HUES6 (cell line): ENCODE measurements at regions not wholly inside any gene's neighbourhood (a gene's known extent, or its start where the extent isn't known, plus 50 kb on each side); places are given as distances from the start of the nearest gene placed in this dataset.

Experiments
- H3K27ac ChIP-seq: 2 replicates; pipeline ENCODE4 v1.7.0; 2013; ENCODE audit warnings: low read depth, mild to moderate bottlenecking, low read length, inconsistent platforms
- H3K27me3 ChIP-seq: 2 replicates; pipeline ENCODE4 v1.6.1; 2013; ENCODE audit warnings: low read length; ENCODE audit not compliant: control insufficient read depth, insufficient read depth
- H3K36me3 ChIP-seq: 2 replicates; pipeline ENCODE4 v1.6.1; 2013; ENCODE audit warnings: low read length; ENCODE audit not compliant: control insufficient read depth, insufficient read depth
- H3K4me1 ChIP-seq: 2 replicates; pipeline ENCODE4 v1.6.1; 2013; ENCODE audit warnings: low read length; ENCODE audit not compliant: control insufficient read depth, insufficient read depth
- H3K4me3 ChIP-seq: 2 replicates; pipeline ENCODE4 v1.5.1; 2013; ENCODE audit warnings: low read depth, low read length
- H3K9ac ChIP-seq: one replicate; pipeline ENCODE4 v1.6.1; 2013; ENCODE audit warnings: mild to moderate bottlenecking, low read length
- H3K9me3 ChIP-seq: 2 replicates; pipeline ENCODE4 v1.6.1; 2013; ENCODE audit warnings: low read depth, low read length; ENCODE audit not compliant: control insufficient read depth, insufficient read depth

DNA sequence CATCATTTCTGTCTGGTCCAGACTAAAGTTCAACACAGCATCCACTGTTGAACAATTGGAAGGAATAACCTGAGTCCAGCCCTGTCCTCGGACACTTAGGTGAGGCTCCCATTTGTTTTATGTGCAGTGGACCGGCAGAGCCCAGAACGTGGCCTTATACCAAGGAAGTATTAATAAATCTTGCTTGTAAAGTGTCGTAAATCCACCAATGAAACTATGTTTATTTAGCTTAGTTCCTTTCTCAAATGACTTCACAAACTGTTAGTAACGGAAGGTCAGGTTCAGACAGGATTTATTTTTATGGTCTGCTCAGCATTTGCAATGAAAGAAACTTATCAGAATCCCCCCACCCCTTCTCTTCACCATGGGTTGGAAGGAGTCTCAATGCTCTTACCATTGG is 149.5 kb downstream of the PCSK1 start:
- Histone ChIP-seq H3K27me3 (no peaks in the 10 kb centered on the region), H3K27ac (no peak overlapping the region), H3K9ac (no peak overlapping the region), H3K9me3 (peaks cover 8% of the 10 kb centered on the region; the same call in 1 of the 2 replicates), H3K36me3 (no peaks in the 10 kb centered on the region), H3K4me3 (no peak overlapping the region), H3K4me1 (peaks cover 5% of the 10 kb centered on the region; the same call in 1 of the 2 replicates)

DNA sequence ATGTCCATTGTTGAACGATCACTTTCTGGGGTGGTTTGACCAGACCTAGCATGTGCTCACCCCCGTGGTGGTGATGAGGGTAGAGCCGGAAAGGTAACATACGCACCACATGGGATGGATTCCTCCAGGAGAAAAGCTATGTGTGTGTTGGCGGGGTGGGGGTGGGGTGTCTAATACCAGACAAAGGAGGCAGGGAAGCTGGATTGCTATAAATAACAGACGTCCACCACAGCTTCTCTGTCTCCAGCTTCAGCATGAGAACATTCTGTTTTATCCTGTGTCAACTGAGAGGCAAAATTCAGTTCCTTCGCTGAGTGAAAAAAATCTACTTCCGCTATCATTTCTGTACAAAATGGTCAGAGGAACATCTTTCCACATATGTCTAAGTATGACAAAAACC is 151.0 kb downstream of the PCSK1 start:
- H3K9me3 ChIP-seq, result peaks cover 8% of the 10 kb centered on the region; the same call in 1 of the 2 replicates

DNA sequence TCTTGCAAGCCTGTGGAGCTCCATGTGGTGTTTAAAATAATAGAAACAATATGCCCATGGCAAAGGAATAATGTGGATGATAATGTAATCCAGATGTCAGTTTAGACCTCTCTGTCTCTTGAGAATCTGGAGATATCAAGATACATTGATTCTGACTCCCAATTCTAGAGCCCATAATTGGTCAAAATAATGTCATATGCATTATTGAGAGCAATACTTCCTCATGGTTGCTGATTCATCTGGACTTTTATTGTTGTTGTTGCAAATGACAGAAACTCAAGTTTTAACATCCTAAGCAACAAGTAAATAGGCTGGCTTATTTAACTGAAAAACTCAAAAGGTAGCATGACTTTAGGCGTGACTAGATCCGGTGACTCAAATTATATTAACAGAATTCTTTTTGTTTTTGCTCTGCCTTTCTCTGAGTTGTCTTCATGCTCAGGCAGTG is 152.1 kb downstream of the PCSK1 start:
- H3K27ac ChIP-seq, result no peak overlapping the region
- peaks cover 1% of the 10 kb centered on the region; the same call in 1 of the 2 replicates for H3K4me1 ChIP-seq
- no peaks in the 10 kb centered on the region for H3K27me3 ChIP-seq
- H3K9me3 ChIP-seq, result peaks cover 8% of the 10 kb centered on the region; the same call in 1 of the 2 replicates
- no peak overlapping the region for H3K4me3 ChIP-seq
- no peaks in the 10 kb centered on the region for H3K36me3 ChIP-seq
- H3K9ac ChIP-seq, result no peak overlapping the region

More for the DNA sequence above, 151.0 kb downstream of the PCSK1 start:
- no peak overlapping the region for H3K27ac ChIP-seq
- no peak overlapping the region for H3K4me3 ChIP-seq
- H3K36me3 ChIP-seq, result no peaks in the 10 kb centered on the region
- H3K9ac ChIP-seq, result no peak overlapping the region
- no peaks in the 10 kb centered on the region for H3K27me3 ChIP-seq
- peaks cover 5% of the 10 kb centered on the region; the same call in 1 of the 2 replicates for H3K4me1 ChIP-seq

DNA sequence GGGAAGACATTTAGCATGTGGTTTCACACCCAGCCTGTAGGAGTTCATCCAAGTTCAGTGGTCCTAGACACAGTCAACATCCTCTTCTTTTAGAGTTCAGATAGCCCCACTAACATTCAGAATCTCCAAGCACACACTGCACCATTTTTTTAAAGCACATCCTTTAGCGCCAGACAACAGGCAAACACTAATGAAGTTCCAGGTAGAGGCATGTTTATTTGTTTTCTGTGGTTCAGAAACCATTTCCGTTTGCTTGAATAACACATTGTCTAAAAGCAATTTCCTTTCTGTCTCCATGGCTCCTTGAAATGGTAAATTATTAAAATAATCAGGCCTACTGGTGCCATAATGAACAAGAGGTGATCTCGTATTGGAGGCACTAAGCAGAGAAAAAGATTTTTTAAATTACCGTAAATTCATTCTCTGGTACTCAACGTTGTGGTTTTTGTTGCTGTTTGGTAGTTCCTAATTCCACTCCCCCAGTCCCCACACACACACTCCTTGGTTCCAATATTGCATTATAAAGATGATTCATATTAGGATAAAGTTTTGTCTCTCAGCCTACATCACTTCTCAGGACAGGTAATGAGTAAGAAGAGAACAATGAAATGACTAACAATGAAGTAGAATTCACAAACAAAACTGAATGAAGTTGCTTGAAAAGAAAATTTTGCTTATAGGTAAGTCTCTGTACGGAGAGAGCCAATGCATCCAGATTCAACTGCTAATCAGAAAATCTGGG is 153.1 kb downstream of the PCSK1 start:
- no peaks in the 10 kb centered on the region for H3K27me3 ChIP-seq
- no peaks in the 10 kb centered on the region for H3K4me1 ChIP-seq
- peaks cover 8% of the 10 kb centered on the region; the same call in 1 of the 2 replicates for H3K9me3 ChIP-seq
- H3K36me3 ChIP-seq, result no peaks in the 10 kb centered on the region
- no peak overlapping the region for H3K4me3 ChIP-seq
- no peak overlapping the region for H3K27ac ChIP-seq
- no peak overlapping the region for H3K9ac ChIP-seq

DNA sequence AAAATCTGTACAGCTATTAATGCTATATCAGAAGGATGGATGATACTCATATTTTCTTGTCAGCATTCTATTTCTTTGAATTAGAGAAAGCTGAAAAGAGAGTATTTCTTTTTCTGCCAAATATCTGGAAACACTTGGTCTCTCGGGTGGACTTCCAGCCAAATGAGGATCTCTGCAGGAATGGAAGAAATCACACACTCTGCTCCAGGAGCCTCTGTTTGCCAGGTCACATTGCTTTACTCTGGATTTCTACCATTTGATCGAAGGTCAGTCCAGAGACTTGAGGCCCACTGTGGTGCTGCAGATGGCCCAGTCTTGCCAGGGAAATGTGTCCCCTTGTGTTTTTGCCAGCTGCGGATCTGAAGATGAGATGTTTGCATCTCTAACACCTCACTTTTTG is 154.1 kb downstream of the PCSK1 start:
- H3K27ac ChIP-seq, result no peak overlapping the region
- no peak overlapping the region for H3K9ac ChIP-seq
- H3K9me3 ChIP-seq, result peaks cover 8% of the 10 kb centered on the region; the same call in 1 of the 2 replicates
- no peaks in the 10 kb centered on the region for H3K4me1 ChIP-seq
- H3K4me3 ChIP-seq, result no peak overlapping the region
- no peaks in the 10 kb centered on the region for H3K27me3 ChIP-seq
- no peaks in the 10 kb centered on the region for H3K36me3 ChIP-seq

DNA sequence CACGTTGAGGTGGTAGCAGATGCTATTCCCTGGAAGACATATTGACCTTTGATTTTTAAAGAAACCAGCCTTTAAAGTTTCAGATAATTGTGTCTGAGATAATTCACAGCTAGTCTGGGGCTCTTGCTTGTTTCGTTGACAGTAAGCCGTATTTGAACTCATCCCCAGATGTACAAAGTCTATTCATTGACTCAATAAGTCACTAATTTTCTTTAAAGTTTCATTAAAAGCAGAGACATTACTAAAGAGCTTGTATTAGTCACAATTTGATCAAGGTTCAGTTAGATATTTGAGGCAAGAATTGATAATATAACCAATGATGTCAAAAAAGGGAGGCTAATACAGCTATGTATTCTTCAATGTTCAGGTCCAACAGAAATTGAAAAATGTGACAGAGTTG is 158.0 kb downstream of the PCSK1 start:
- no peak overlapping the region for H3K27ac ChIP-seq
- no peaks in the 10 kb centered on the region for H3K4me1 ChIP-seq
- no peaks in the 10 kb centered on the region for H3K36me3 ChIP-seq
- H3K4me3 ChIP-seq, result no peak overlapping the region
- H3K27me3 ChIP-seq, result no peaks in the 10 kb centered on the region
- H3K9ac ChIP-seq, result no peak overlapping the region
- peaks cover 7% of the 10 kb centered on the region for H3K9me3 ChIP-seq

DNA sequence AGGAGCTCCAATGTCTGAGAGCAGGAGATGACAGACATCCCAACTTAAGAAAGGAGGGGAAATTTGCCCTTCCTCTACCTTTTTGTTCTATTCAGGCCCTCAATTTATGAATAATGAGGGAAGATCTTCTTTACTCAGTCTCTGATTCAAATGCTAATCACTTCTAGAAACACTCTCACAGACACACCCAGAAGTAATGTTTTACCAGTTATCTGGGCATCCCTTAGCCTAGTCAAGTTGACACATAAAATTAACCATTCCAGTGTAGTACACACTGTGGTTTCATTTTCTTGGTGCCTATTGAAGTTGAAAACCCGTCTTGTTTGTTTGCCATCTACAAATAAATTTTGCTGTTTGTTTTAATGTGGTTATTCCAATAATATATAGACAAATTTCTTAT is 167.6 kb downstream of the PCSK1 start:
- no peak overlapping the region for H3K27ac ChIP-seq
- no peaks in the 10 kb centered on the region; the same call in 1 of the 2 replicates for H3K4me1 ChIP-seq
- no peak overlapping the region for H3K4me3 ChIP-seq
- H3K9ac ChIP-seq, result no peak overlapping the region
- no peaks in the 10 kb centered on the region for H3K36me3 ChIP-seq
- no peaks in the 10 kb centered on the region for H3K27me3 ChIP-seq
- H3K9me3 ChIP-seq, result peaks cover 12% of the 10 kb centered on the region

DNA sequence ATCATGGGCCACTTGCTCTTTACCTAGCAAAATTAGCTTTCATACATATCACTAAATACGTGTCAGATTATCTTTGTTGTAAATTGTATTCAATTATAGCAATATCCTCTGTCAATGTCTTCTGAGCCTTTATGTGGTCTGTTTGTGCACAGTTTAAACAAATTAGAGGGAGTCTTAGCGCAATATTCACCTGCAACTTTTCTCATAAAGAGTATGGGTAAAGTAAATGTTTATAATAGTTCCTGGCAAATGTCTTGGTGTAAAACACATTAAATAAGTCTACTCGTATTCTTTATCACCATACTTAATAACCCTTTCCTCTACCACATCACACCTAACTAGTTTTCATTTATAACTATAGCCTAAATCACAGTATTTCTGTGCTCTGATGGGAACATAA is 169.0 kb downstream of the PCSK1 start:
- Histone ChIP-seq H3K36me3 (no peaks in the 10 kb centered on the region), H3K9ac (no peak overlapping the region)

DNA sequence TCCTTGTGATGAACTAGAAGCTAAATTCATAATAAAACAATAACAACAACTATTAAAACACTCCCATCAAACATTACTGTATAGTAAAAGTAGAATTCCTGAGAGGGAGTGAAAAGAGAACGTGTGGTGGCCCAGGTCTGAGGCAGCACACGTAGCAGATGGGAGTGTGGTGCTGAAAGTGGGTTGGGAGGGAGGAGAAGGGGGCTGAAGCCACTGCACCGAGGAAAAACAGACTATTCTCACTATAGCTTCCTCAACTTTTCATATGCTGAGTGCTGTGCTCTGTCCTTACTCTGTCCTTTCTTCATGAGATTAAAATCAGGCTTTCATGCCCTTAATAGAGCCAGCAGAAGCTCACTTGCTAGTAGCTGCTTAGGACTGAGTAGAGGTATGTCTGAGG is 170.9 kb downstream of the PCSK1 start:
- H3K9ac ChIP-seq, result no peak overlapping the region
- no peaks in the 10 kb centered on the region for H3K36me3 ChIP-seq
- no peak overlapping the region for H3K27ac ChIP-seq
- H3K4me3 ChIP-seq, result no peak overlapping the region
- no peaks in the 10 kb centered on the region; the same call in 1 of the 2 replicates for H3K4me1 ChIP-seq
- H3K27me3 ChIP-seq, result no peaks in the 10 kb centered on the region
- H3K9me3 ChIP-seq, result peaks cover 4% of the 10 kb centered on the region; the same call in 1 of the 2 replicates

More for the DNA sequence above, 169.0 kb downstream of the PCSK1 start:
- Histone ChIP-seq H3K4me3 (no peak overlapping the region), H3K4me1 (no peaks in the 10 kb centered on the region; the same call in 1 of the 2 replicates), H3K27me3 (no peaks in the 10 kb centered on the region), H3K9me3 (peaks cover 7% of the 10 kb centered on the region; the same call in 1 of the 2 replicates), H3K27ac (no peak overlapping the region)

DNA sequence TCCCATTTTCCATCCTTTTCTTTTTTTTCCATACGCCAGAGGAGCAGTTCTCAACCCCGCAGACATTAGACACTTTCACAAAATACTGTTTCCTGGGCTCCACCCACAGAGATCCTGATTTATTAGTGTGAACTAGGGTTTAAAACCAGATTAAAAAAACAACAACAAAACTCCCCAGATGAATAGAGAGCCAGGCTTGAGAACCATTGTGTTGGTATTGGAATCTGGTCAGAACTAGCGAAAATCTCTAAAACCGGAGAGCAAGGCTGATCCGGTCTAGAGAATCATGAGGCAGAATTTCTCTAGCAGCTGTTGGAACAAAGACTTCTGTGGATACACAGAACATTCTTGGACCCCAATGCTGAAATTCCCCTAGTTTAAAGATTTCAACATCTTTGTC is 173.0 kb downstream of the PCSK1 start:
- no peaks in the 10 kb centered on the region for H3K27me3 ChIP-seq
- H3K36me3 ChIP-seq, result no peaks in the 10 kb centered on the region
- no peaks in the 10 kb centered on the region for H3K9me3 ChIP-seq
- no peak overlapping the region for H3K4me3 ChIP-seq
- H3K4me1 ChIP-seq, result no peaks in the 10 kb centered on the region; the same call in 1 of the 2 replicates
- no peak overlapping the region for H3K9ac ChIP-seq
- no peak overlapping the region for H3K27ac ChIP-seq

DNA sequence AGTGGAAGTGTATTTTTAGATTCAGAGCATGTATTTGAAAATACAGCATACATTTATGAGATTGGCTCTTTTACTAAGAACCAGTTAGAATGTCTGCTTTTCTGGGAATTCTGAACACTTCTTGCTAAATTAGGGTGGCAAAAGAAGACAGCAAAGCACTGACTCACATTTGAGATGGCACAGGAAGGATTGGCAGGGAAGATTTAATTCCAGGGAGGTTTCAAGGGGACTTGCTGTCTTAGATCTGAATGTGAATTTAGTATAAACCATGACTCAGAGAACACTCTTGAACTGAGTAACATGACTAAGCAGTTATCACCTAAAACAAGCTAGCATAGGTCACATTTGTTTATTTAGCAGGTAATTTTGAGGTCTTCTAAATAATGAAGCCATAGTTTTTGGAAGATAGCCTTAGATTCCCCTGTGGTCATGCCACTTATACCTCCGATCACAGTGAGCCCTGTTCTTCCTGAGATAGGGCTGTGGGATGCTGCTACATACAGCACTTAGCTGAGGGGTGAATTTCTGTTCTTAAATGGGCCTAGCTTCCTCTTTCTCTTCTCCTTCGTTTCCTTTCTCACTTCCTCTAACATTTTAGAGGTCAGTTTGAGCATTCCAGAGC is 173.8 kb downstream of the PCSK1 start:
- H3K36me3 ChIP-seq, result no peaks in the 10 kb centered on the region
- no peak overlapping the region for H3K27ac ChIP-seq
- no peaks in the 10 kb centered on the region for H3K9me3 ChIP-seq
- no peak overlapping the region for H3K9ac ChIP-seq
- no peak overlapping the region for H3K4me3 ChIP-seq
- H3K4me1 ChIP-seq, result no peaks in the 10 kb centered on the region; the same call in 1 of the 2 replicates
- H3K27me3 ChIP-seq, result no peaks in the 10 kb centered on the region
